Renal cortex interstitium (tissue), 11 donors: ENCODE measurements at regions not wholly inside any gene's neighbourhood (a gene's known extent, or its start where the extent isn't known, plus 50 kb on each side); places are given as distances from the start of the nearest gene placed in this dataset.

Source experiments
- DNase-seq, 11 donors: peaks; one replicate each; pipeline ENCODE4 v3.0.0-alpha.2; 2013; ENCODE audit warnings: low read depth in 9 of 11, low spot score in 4 of 11; ENCODE audit errors: extremely low read depth in 1 of 11

DNA sequence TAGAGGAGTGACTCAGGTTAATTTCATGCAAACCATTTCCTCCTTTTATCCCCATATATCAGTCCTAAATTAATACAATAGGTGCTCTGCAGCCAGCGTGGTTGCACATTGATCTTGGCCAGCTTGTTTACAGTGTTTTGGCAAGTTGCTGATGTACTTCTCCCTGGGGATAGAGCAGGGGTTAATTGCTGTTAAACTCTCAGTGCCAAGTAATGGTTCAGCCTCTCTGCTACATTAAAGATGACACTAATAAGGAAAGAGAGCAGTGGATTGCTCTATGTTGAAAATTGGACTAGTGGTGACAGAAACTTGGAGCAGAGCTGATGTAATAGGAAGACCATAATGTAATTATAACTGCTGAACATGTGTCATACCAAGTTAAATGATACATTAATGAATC, 717.5 kb downstream of the RERGL start:
- DNase-seq = no peak

DNA sequence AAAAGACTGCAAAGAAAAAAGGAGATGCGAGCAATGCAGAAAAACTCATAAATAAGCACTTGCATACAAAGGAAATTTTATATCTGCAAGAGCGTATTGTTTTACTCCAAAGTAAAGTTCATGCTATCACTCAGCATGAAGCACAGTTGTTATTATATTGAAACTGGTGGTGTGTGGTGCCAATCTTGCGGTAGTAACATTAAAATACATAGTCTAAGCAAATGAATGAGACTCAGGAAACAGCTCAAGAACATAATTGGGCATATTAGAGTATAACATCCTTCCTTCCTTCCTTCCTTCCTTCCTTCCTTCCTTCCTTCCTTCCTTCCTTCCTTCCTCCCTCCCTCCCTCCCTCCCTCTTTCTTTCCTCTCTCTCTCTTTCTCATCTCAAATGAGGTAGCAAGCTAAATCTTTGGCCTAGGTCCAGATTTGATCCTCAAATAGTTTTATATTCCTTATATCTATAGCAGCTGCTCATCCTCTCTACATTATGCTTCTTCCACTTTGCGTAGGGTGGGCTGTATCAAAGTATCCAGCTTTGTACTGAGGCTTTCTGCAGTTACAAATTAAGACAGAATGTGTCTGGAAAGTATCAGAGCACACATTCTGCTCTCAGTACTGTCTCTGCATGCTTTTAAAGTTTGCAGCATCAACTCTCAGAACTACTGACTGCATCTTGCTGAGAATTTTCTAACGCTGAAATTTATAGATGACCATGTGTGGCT, 718.3 kb downstream of the RERGL start:
- DNase-seq = no peak

DNA sequence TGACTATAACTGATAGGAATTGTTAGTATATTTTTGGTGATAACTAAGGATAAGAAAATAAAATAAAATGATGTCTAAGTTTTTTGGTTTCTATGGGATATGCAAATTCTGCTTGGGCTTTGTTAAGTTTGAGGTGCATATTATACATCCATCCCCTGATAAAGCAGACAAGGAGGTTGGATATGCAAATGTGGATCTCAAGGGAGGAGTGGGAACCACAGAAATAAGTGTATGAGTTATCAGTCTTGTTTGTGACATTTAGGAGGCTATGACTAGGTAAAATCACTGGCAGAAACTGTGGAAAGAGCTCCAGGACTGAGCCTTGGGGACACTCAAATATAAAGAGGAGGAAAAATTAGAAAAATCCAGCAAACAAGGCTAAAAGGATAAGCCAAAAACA, 719.4 kb downstream of the RERGL start:
- DNase-seq = no peak

DNA sequence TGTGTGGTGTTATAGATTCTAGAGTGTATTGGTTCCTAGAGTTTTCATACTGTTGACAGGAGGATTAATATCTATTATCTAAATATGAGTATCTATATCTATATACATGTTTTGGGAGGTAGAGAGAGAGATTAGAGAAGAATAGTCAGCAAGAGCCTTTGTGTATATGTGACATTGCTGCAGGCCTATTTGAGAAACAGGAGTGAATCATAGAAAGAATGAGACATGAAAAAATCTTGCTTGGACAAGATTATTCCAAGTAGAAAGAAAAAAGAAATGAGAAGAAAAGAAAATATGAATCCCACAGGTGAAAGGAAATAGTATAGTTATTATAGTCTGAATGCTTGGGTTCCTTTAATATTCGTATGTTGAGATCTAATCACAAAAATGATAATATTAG, 720.4 kb downstream of the RERGL start:
- DNase-seq = no peak

DNA sequence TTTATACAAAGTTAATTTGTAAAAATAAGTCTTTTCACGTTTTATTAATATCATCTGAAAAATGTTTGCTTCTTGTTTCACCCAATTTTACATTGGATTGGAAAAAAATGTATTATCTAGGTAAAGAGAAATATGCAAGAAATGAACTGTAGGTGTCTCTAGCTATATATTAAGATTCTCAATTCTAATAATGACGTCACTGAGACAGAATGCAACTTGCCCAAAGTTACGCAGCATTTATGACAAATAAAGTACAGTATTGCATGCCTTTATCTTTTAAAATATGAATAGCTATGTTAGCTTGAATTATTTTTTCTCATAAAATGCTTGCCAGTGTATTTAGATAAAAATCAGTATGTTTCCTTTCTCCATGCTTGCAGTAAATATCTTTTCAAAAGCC, 728.8 kb downstream of the RERGL start:
- no peak for DNase-seq

DNA sequence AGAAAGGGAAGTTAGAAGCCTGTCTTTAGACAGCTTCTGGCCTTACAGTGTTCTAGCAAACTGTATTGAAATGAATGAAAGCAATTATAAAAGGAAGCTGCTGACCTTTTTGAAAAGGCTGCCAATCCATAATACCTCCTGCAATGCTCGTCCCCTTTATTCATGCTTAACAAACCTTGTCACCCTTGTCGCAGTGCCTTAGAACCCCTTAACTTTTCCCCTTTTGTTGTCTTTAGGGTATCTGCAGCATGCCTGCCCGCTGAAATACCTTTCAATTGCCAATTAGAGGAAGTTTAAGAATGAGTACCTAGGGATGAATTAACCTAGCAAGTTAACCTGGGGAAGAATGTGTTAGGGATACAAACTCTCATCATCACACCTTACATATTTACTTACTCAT, 731.2 kb downstream of the RERGL start:
- DNase-seq = no peak

DNA sequence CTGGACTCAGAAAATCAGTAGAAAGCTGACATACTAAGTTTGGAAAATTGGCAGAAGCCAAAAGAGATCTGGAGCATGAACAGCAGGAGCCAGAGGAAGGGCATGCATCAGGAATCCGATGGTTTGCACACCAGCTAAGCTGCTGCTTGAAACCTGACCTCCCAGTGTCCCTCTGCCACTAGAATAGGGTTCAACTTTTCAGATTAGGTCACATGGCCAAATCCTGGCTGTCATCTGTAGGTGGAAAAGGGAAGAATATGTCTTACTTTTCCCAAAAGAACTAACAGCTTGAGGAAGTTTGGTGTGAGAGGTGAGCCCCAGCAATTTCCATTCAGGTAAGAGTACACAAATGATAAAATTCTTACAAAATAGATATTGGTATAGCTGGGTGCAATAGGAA, 732.6 kb downstream of the RERGL start:
- no peak for DNase-seq

DNA sequence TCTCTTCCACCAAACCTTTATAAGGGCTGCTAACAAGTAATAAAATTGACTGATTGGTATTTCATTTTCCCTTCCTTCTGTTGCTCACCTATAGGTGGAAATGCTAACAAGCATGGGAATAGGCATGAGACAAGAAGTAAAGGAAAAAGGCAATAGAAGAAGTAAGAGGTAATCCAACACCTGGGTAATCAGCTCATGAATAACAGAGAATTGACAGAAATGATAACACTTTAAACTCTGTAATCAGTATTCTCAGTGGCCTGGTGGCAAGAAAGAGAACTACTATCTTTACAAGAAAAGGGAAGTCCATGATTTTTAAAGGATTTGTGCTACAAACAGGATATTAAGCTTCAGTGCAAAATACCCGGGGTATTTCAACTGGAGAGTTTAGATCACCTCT, 737.8 kb downstream of the RERGL start:
- no peak for DNase-seq

DNA sequence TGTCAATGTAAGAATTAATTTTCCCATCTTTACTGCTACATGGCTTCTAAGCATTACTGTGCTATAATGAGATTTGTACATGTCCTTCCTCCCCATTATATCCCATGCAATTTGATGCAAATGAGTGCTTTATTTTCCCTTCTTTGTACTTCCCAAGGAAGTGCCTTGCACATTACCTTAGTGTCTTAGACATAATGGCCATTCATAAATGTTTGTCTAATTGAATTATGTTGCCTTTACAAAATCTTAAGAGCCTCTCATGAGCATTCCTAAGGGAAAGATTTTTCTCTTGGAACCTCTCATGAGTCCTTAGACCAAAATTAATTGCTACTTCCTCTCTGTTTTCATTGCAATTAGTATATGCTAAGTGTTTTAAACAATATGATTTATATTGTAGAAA, 741.7 kb downstream of the RERGL start:
- DNase-seq = no peak

DNA sequence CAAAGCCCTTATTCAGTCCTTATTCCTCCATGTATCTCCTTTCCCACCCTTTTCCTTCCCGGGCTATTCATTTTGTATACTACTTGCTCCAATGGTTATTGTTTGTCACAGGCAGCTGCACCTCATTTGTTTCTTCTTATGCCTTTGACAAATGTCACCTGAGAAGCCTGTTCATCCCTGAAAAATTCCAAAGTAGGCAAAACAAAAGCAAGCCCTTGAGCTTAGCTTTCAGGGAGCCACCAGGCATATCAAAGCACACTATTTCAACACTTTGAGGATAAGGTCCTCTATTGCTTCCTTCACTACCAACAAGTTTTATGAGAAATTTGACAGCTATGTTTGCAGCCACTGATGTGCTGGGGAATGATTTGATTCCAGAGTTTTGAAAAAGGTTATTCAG, 738.7 kb upstream of the LMO3 start:
- peak in 4 of 11 donors; percentile 0 to 17 (median 4) for DNase-seq

DNA sequence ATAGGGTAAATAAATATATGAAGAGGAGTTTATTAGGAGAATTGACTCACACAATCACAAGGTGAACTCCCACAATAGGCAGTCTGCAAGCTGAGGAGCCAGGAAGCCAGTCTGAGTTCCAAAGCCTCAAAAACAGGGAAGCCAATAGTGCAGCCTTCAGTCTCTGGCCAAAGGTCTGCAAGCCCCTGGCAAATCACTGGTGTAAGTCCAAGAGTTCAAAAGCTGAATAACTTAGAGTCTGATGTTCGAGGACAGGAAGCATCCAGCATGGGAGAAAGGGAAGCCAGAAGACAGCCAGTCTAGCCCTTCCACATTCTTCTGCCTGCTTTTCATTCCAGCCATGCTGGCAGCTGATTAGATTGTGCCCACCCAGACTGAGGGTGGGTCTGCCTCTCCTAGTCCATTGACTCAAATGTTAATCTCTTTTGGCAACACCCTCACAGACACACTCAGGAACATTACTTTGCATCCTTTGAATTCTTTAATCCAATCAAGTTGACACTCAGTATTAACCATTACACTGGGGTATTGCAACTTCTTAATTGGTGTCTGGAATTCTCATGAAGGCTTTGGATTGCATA, 736.5 kb upstream of the LMO3 start:
- DNase-seq = no peak

DNA sequence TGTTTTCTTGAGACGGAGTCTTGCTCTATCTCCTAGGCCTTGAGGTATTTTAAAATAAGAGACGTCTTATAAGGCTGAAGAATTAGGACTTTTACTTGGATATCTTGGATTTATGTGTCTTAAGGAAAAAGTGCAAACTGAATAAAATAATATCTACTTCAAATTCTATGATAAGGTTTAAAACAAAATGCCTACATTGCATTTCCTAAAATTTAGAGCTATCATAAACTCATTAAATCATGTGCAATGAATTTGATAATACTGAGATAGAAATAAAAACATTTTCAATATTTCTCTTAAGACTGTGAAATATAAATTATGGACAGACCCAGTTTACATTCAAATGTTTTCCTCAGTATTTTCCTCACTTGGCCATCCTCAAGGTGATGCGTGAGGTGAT, 729.5 kb upstream of the LMO3 start:
- no peak for DNase-seq

DNA sequence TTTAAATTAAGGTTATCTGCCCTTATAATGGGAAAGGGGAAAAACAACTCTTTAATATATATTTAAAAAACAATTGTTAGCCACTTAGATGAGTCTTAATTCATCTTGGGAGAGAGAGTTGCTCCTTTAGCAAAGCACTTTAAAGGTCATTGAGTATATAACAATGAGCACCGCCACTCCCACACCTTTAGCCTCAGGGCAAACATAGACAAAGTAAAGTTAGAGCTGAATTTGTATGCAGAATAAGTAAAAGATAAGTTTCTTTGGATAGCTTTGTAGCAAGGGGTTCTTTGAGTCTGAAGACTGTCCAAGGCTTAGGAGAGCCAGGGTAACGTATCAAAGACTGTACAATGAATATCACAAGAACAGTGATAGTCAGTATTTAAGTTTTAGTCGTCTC, 728.8 kb upstream of the LMO3 start:
- no peak for DNase-seq

DNA sequence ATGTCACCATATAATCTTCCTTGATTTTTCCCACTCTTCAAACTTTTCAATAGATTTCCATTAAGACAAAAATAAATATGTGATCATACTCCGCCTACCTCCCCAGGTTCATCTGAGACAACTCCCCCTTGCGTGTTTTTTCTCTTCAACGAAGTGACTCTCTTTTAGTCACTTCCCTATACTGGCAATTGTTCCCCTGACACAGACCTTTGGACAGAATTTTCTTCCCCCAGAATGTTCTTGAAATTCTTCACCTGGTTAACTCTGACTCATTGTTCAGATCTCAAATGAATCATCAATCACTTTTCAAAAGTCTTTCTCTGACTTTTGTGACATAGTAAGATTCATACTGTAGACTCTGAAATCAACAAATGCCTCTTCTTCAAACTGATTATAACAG, 727.3 kb upstream of the LMO3 start:
- no peak for DNase-seq

DNA sequence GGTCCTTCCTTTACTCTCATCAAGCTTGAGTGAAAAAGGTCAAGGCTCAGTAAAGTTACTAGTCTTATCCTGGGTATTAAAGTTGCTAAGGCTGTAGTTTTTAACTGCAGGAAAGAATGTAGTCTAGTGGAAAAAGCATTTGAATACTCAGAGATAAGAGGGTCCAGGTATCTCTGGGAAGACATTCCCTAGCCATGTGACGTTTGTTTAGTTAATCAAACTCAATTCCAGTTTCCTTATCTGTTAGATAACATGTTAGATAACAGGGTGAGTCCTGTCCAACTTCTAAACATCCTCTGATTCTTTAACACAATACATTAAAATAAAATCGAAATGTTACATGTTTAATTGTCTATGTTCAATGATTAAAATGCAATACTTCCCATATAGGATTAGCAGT, 720.7 kb upstream of the LMO3 start:
- DNase-seq = no peak

DNA sequence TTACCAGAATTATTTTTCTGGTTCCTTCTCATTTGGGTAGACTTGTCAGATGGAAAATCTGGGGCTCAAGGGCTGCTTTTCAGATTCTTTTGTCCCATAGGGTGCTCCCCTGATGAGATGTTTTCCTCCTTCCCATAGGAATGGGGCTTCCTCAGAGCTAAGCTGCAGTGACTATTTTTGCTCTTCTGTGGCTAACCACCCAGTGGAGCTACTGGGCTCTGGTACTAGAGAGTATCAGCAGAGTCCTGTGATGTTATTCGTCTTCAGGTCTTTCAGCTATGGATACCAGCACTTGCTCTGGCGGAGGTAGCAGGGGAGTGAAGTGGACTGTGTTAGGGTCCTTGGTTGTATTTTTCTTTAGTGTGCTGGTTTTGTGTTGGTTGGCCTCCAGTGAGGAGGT, 716.1 kb upstream of the LMO3 start:
- DNase-seq = no peak

DNA sequence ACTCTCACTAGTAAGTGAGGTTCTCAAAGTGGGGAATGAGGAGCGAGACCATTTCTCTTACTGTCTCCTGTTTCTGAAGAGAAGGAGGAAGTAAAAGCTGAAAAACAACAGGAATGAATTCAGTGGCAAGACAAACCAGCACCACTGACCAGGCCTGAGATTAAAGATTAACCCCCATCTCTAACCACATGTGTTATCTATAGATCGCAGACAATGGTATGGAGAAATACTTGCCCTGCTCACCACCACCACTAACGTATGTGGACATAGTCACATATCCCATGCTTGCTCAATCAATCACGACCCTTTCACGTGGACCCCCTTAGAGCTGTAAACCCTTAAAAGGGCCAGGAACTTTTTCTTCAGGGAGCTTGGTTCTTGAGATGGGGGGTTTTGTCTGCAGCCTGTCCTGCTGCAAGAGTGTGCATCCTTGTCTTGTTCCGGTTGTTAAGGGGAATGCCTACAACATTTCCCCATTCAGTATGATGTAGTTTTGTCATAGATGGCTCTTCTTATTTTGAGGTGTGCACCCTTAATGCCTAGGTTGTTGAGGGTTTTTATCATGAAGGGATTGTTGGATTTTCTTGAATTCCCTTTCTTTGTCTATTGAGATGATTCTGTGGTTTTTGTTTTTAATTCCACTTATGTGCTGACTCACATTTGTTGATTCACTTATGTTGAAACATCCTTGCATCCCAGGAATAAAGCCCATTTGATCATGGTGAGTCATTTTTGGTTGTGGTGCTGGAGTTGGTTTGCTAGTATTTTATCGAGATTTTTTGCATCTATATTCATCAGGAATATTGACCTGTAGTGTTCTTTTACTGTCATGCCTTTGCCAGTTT, 698.8 kb upstream of the LMO3 start:
- DNase-seq = no peak

DNA sequence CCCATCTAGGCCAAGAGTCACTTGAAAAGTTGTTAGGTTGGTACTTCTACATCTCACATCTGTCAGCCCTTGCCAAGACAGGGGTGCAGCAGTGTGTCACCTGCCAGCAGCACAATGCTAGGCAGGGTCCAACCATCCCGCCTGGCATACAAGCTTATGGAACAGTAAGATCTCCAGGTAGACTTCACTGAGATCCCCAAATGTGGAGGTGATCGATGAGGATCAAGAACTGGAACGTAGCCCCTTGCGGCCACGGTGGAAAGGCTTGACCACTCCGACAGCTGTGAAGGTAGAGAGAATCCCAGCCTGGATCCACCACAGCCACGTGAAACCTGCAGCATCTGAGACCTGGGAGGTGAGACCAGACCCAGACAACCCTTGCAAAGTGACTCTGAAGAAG, 696.0 kb upstream of the LMO3 start:
- no peak for DNase-seq

DNA sequence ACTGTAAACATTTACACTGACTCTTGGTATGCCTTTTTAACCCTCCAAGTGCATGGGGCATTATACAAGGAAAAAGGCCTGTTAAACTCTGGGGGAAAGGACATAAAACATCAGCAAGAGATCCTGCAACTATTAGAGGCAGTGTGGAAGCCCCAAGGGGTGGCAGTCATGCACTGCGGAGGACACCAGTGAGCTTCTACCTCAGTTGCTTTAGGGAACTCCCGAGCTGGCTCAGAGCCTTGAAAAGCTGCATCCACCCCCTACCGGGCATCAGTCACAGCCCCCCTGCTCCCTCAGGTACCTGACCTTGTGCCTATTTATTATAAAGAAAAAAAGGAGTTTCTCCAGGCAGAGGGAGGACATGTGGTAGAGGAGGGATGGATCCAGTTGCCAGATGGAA, 695.6 kb upstream of the LMO3 start:
- DNase-seq = no peak

DNA sequence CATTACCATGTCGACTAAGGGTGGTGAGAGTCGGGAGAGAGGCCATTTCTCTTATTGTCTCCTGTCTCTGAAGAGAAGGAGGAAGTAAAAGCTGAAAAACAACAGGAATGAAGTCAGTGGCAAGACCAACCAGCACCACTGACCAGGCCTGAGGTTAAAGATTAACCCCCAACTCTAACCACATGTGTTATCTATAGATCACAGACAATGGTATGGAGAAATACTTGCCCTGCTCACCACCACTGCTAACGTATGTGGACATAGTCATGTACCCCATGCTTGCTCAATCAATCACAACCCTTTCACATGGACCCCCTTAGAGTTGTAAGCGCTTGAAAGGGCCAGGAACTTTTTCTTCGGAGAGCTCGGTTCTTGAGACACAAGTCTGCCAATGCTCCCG, 690.9 kb upstream of the LMO3 start:
- DNase-seq = no peak

DNA sequence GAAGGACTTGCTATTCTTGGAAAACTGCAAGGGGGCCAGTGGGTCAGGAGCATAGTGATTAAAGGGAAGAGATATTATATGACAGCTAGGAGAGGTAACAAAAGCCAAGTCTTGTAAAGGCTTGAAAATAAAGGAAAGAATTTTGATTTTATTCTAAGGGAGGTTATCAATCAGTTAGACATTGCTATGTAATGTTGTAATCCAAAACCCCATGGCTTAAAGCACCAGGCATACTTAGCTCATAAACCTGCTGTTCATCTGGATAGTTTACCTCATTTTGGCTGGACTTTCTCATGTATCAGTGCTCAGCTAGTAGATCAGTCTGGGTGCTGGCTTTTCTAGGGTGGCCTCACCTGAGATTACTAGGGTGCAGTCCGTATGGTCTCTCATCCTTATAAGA, 680.9 kb upstream of the LMO3 start:
- no peak for DNase-seq
